HepG2 (cell line): ENCODE measurements at regions not wholly inside any gene's neighbourhood (a gene's known extent, or its start where the extent isn't known, plus 50 kb on each side); places are given as distances from the start of the nearest gene placed in this dataset.

Experiments used
- CREB1 ChIP-seq, 2 experiments: fragments of 450-650 bp in 1 of 2; IDR thresholded peaks; 2 replicates each; pipeline ENCODE4 v1.6.1; 2016 to 2017; ENCODE audit warnings: control low read depth in 1 of 2, mild to moderate bottlenecking in 1 of 2, missing compliant biosample characterization in 1 of 2, missing genetic modification characterization in 1 of 2
- CTCF ChIP-seq: sonication (generic); formaldehyde crosslinking; IDR thresholded peaks from 2 replicates; pipeline ENCODE4 v1.5.0; 2020; ENCODE audit warnings: mild to moderate bottlenecking, missing genetic modification reagents, moderate library complexity
- JUND ChIP-seq: sonication (generic); formaldehyde crosslinking; IDR thresholded peaks from 2 replicates; pipeline ENCODE4 v1.8.0; 2022; ENCODE audit warnings: mild to moderate bottlenecking, missing genetic modification reagents
- KDM1A ChIP-seq: IDR thresholded peaks from 2 replicates; pipeline ENCODE4 v1.6.1; 2016; ENCODE audit warnings: missing compliant biosample characterization
- MAFK ChIP-seq, 2 experiments: IDR thresholded peaks in 1 of 2; conservative IDR thresholded peaks in 1 of 2; 2 replicates each; pipeline ENCODE4 v1.6.1; 2011; ENCODE audit warnings: improper control_type of control experiment in 2 of 2, low read length in 2 of 2
- MBD4 ChIP-seq: IDR thresholded peaks from 2 replicates; pipeline ENCODE4 v1.6.1; 2012; ENCODE audit warnings: low read length, inconsistent platforms, borderline replicate concordance
- PPARG ChIP-seq: conservative IDR thresholded peaks from 2 replicates; pipeline ENCODE4 v1.6.1; 2016; ENCODE audit warnings: missing biosample characterization, missing genetic modification reagents
- RNF219 ChIP-seq: sonication (generic); formaldehyde crosslinking; IDR thresholded peaks from 2 replicates; pipeline ENCODE4 v1.5.0; 2020; ENCODE audit warnings: mild to moderate bottlenecking, missing genetic modification reagents
- ZFP37 ChIP-seq: sonication (generic); formaldehyde crosslinking; IDR thresholded peaks from 2 replicates; pipeline ENCODE4 v1.4.0; 2020; ENCODE audit warnings: missing genetic modification reagents, borderline replicate concordance
- ZKSCAN5 ChIP-seq: sonication (generic); formaldehyde crosslinking; IDR thresholded peaks from 2 replicates; pipeline ENCODE4 v1.5.1; 2020; ENCODE audit warnings: mild to moderate bottlenecking, missing genetic modification reagents
- ZNF431 ChIP-seq: sonication (generic); formaldehyde crosslinking; IDR thresholded peaks from 2 replicates; pipeline ENCODE4 v1.9.0; 2022; ENCODE audit warnings: missing genetic modification reagents, low read depth, mild to moderate bottlenecking, borderline replicate concordance
- ZNF550 ChIP-seq: sonication (generic); formaldehyde crosslinking; IDR thresholded peaks from 2 replicates; pipeline ENCODE4 v1.4.0; 2020; ENCODE audit warnings: mild to moderate bottlenecking, missing genetic modification reagents, borderline replicate concordance

- TF ChIP-seq ZNF431 (no peak), ZNF550 (CRISPR knock-in tag) (no peak), MAFK (conservative IDR thresholded peaks at IDR 0.05 in 1 of 2, IDR thresholded peaks at IDR 0.05 in 1 of 2; ENCODE audit: low read length in 2 of 2) (no peak), RNF219 (CRISPR knock-in tag) (no peak), MBD4 (no peak), PPARG (no peak), ZFP37 (CRISPR knock-in tag) (no peak), CTCF (CRISPR knock-in tag) (no peak), CREB1 (IDR thresholded peaks at IDR 0.05) (no peak), CREB1 (CRISPR knock-in tag; IDR thresholded peaks at IDR 0.05) (no peak), ZKSCAN5 (CRISPR knock-in tag) (no peak), KDM1A (no peak), JUND (CRISPR knock-in tag) (no peak)
Measured at GRCh38 chr9:107102011-107102410, 181.1 kb upstream of the RAD23B start.
